ENCODE measurements at regions not wholly inside any gene's neighbourhood (a gene's known extent, or its start where the extent isn't known, plus 50 kb on each side); places are given as distances from the start of the nearest gene placed in this dataset.

GRCh38 chr15:92224843-92225242, 168.8 kb upstream of the ST8SIA2 start:
- intact Hi-C loops (cut with micrococcal nuclease) = no loop called here
- no peaks in the 10 kb centered on the region for H3K9me3 Mint-ChIP-seq

GRCh38 chr15:92226020-92226612, 167.6 kb upstream of the ST8SIA2 start:
- Mint-ChIP-seq H3K27ac (no peak overlapping the region), H3K4me3 (no peak overlapping the region), H3K36me3 (ENCODE audit: low read depth) (no peaks in the 10 kb centered on the region), H3K4me1 (ENCODE audit: low read depth) (no peaks in the 10 kb centered on the region), H3K27me3 (ENCODE audit: low read depth) (peaks cover 6% of the 10 kb centered on the region), H3K9me3 (no peaks in the 10 kb centered on the region)
- intact Hi-C loops (cut with micrococcal nuclease) = loop anchor here (1.0 kb wide), 1 partner anchor 129 kb away; no protein-coding TSS in a partner anchor
- DNase-seq = peak; percentile 7
- CTCF ChIA-PET = interaction anchor here (0.7 to 1.2 kb wide), 4 partner anchors 50 to 129 kb away, joined by 3 to 4 read pairs (median 4); no protein-coding TSS in a partner anchor

More at GRCh38 chr15:92224843-92225242, 168.8 kb upstream of the ST8SIA2 start:
- CTCF ChIA-PET = interaction anchor here (1.2 kb wide), 1 partner anchor 124 kb away, joined by 4 read pairs; no protein-coding TSS in a partner anchor
- Mint-ChIP-seq H3K4me3 (no peak overlapping the region), H3K27ac (no peak overlapping the region), H3K4me1 (ENCODE audit: low read depth) (no peaks in the 10 kb centered on the region), H3K27me3 (ENCODE audit: low read depth) (peaks cover 3% of the 10 kb centered on the region), H3K36me3 (ENCODE audit: low read depth) (no peaks in the 10 kb centered on the region)
- no peak for DNase-seq

GRCh38 chr15:92228830-92229229, 164.9 kb upstream of the ST8SIA2 start:
- no peak overlapping the region for H3K4me3 Mint-ChIP-seq
- no peak overlapping the region for H3K27ac Mint-ChIP-seq
- peaks cover 6% of the 10 kb centered on the region for H3K27me3 Mint-ChIP-seq (ENCODE audit: low read depth)
- DNase-seq = no peak
- CTCF ChIA-PET = no interaction called here
- H3K9me3 Mint-ChIP-seq = no peaks in the 10 kb centered on the region
- intact Hi-C loops (cut with micrococcal nuclease) = no loop called here
- H3K36me3 Mint-ChIP-seq (ENCODE audit: low read depth) = no peaks in the 10 kb centered on the region
- no peaks in the 10 kb centered on the region for H3K4me1 Mint-ChIP-seq (ENCODE audit: low read depth)

GRCh38 chr15:92231461-92231860, 162.2 kb upstream of the ST8SIA2 start:
- Mint-ChIP-seq H3K4me3 (no peak overlapping the region), H3K4me1 (ENCODE audit: low read depth) (no peaks in the 10 kb centered on the region), H3K27me3 (ENCODE audit: low read depth) (peaks cover 11% of the 10 kb centered on the region), H3K9me3 (peaks cover 6% of the 10 kb centered on the region), H3K27ac (no peak overlapping the region), H3K36me3 (ENCODE audit: low read depth) (no peaks in the 10 kb centered on the region)
- no peak for DNase-seq
- CTCF ChIA-PET = no interaction called here
- intact Hi-C loops (cut with micrococcal nuclease) = no loop called here

GRCh38 chr15:92232317-92232716, 161.4 kb upstream of the ST8SIA2 start:
- H3K36me3 Mint-ChIP-seq (ENCODE audit: low read depth) = no peaks in the 10 kb centered on the region
- no peak overlapping the region for H3K4me3 Mint-ChIP-seq
- intact Hi-C loops (cut with micrococcal nuclease) = no loop called here
- H3K27me3 Mint-ChIP-seq (ENCODE audit: low read depth) = peaks cover 11% of the 10 kb centered on the region
- peaks cover 6% of the 10 kb centered on the region for H3K9me3 Mint-ChIP-seq
- DNase-seq = no peak
- H3K27ac Mint-ChIP-seq = no peak overlapping the region
- CTCF ChIA-PET = no interaction called here
- no peaks in the 10 kb centered on the region for H3K4me1 Mint-ChIP-seq (ENCODE audit: low read depth)

- no peak overlapping the region for H3K27ac Mint-ChIP-seq
- no peak overlapping the region for H3K4me3 Mint-ChIP-seq
- CTCF ChIA-PET = no interaction called here
- H3K4me1 Mint-ChIP-seq (ENCODE audit: low read depth) = no peaks in the 10 kb centered on the region
- intact Hi-C loops (cut with micrococcal nuclease) = no loop called here
- peaks cover 11% of the 10 kb centered on the region for H3K27me3 Mint-ChIP-seq (ENCODE audit: low read depth)
- no peak for DNase-seq
- H3K9me3 Mint-ChIP-seq = peaks cover 6% of the 10 kb centered on the region
- H3K36me3 Mint-ChIP-seq (ENCODE audit: low read depth) = no peaks in the 10 kb centered on the region
These were observed 160.8 kb upstream of the ST8SIA2 start for GRCh38 chr15:92232876-92233275.

GRCh38 chr15:92243227-92243626, 150.5 kb upstream of the ST8SIA2 start:
- CTCF ChIA-PET = no interaction called here
- peaks cover 21% of the 10 kb centered on the region for H3K27me3 Mint-ChIP-seq (ENCODE audit: low read depth)

GRCh38 chr15:92244703-92245102, 149.0 kb upstream of the ST8SIA2 start:
- H3K27ac Mint-ChIP-seq = no peak overlapping the region
- H3K4me3 Mint-ChIP-seq = no peak overlapping the region
- H3K9me3 Mint-ChIP-seq = peaks cover under 1% of the 10 kb centered on the region
- intact Hi-C loops (cut with micrococcal nuclease) = no loop called here
- H3K36me3 Mint-ChIP-seq (ENCODE audit: low read depth) = no peaks in the 10 kb centered on the region
- no peaks in the 10 kb centered on the region for H3K4me1 Mint-ChIP-seq (ENCODE audit: low read depth)
- DNase-seq = no peak
- CTCF ChIA-PET = no interaction called here
- peaks cover 23% of the 10 kb centered on the region for H3K27me3 Mint-ChIP-seq (ENCODE audit: low read depth)

More at GRCh38 chr15:92243227-92243626, 150.5 kb upstream of the ST8SIA2 start:
- no peaks in the 10 kb centered on the region for H3K36me3 Mint-ChIP-seq (ENCODE audit: low read depth)
- no peaks in the 10 kb centered on the region for H3K4me1 Mint-ChIP-seq (ENCODE audit: low read depth)
- H3K9me3 Mint-ChIP-seq = peaks cover 9% of the 10 kb centered on the region
- intact Hi-C loops (cut with micrococcal nuclease) = no loop called here
- H3K4me3 Mint-ChIP-seq = no peak overlapping the region
- no peak overlapping the region for H3K27ac Mint-ChIP-seq
- DNase-seq = no peak

- Mint-ChIP-seq H3K27me3 (ENCODE audit: low read depth) (peaks cover 19% of the 10 kb centered on the region), H3K27ac (no peak overlapping the region), H3K4me3 (no peak overlapping the region), H3K4me1 (ENCODE audit: low read depth) (no peaks in the 10 kb centered on the region), H3K9me3 (peaks cover 2% of the 10 kb centered on the region), H3K36me3 (ENCODE audit: low read depth) (no peaks in the 10 kb centered on the region)
- intact Hi-C loops (cut with micrococcal nuclease) = no loop called here
- CTCF ChIA-PET = no interaction called here
- no peak for DNase-seq
These were observed 145.9 kb upstream of the ST8SIA2 start for GRCh38 chr15:92247649-92248242.

GRCh38 chr15:92266796-92267685, 126.6 kb upstream of the ST8SIA2 start:
- H3K4me1 Mint-ChIP-seq (ENCODE audit: low read depth) = no peaks in the 10 kb centered on the region
- DNase-seq = no peak
- no peaks in the 10 kb centered on the region for H3K9me3 Mint-ChIP-seq
- no peaks in the 10 kb centered on the region for H3K27me3 Mint-ChIP-seq (ENCODE audit: low read depth)
- CTCF ChIA-PET = no interaction called here
- H3K27ac Mint-ChIP-seq = no peak overlapping the region
- intact Hi-C loops (cut with micrococcal nuclease) = no loop called here
- no peak overlapping the region for H3K4me3 Mint-ChIP-seq
- H3K36me3 Mint-ChIP-seq (ENCODE audit: low read depth) = no peaks in the 10 kb centered on the region

GRCh38 chr15:92268900-92269299, 124.8 kb upstream of the ST8SIA2 start:
- Mint-ChIP-seq H3K4me1 (ENCODE audit: low read depth) (no peaks in the 10 kb centered on the region), H3K9me3 (no peaks in the 10 kb centered on the region), H3K27ac (no peak overlapping the region), H3K36me3 (ENCODE audit: low read depth) (no peaks in the 10 kb centered on the region), H3K27me3 (ENCODE audit: low read depth) (peaks cover 3% of the 10 kb centered on the region), H3K4me3 (no peak overlapping the region)
- intact Hi-C loops (cut with micrococcal nuclease) = no loop called here
- DNase-seq = no peak
- CTCF ChIA-PET = no interaction called here

- peaks cover 6% of the 10 kb centered on the region for H3K27me3 Mint-ChIP-seq (ENCODE audit: low read depth)
- H3K27ac Mint-ChIP-seq = no peak overlapping the region
- intact Hi-C loops (cut with micrococcal nuclease) = no loop called here
- no peaks in the 10 kb centered on the region for H3K9me3 Mint-ChIP-seq
- CTCF ChIA-PET = interaction anchor here (1.4 kb wide), 1 partner anchor 173 kb away, joined by 3 read pairs; no protein-coding TSS in a partner anchor
- no peaks in the 10 kb centered on the region for H3K4me1 Mint-ChIP-seq (ENCODE audit: low read depth)
- H3K4me3 Mint-ChIP-seq = no peak overlapping the region
- DNase-seq = no peak
- no peaks in the 10 kb centered on the region for H3K36me3 Mint-ChIP-seq (ENCODE audit: low read depth)
These were observed 122.5 kb upstream of the ST8SIA2 start for GRCh38 chr15:92271179-92271578.

Measured in activated naive CD4-positive, alpha-beta T cell treated with anti-CD3 and anti-CD28 coated beads for 36 hours (primary cell).